Putamen (tissue), 1 donor: ENCODE measurements at regions not wholly inside any gene's neighbourhood (a gene's known extent, or its start where the extent isn't known, plus 50 kb on each side); places are given as distances from the start of the nearest gene placed in this dataset.
"Not testable (repeated sequence)": the region's sequence is repeated elsewhere in the genome, so short reads cannot be mapped to it uniquely, and the experiment has no call there.

Experiments
- DNase-seq: peaks from one replicate; pipeline ENCODE4 v3.0.0-alpha.2; 2016; ENCODE audit warnings: low spot score

DNA sequence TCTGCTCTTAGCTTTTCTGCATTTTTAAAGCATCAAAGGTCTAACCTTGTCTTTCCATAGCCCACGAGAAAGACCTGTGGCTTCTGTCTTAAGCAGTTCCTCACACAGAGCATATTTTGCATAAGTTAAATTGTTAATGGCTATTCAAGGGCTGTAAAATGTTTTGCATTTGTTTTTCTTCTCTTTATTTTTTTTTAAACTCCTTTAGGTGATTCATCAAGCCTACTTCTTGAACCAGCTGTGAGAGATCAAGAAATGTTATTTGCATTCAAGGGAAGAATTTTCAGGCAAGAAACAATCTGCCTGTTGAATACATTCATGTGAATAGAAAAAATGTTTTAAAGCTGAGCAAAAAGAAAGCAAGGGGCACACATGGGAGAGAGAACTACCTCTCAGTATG, 423.8 kb upstream of the FRG1 start:
- DNase-seq = no peak

DNA sequence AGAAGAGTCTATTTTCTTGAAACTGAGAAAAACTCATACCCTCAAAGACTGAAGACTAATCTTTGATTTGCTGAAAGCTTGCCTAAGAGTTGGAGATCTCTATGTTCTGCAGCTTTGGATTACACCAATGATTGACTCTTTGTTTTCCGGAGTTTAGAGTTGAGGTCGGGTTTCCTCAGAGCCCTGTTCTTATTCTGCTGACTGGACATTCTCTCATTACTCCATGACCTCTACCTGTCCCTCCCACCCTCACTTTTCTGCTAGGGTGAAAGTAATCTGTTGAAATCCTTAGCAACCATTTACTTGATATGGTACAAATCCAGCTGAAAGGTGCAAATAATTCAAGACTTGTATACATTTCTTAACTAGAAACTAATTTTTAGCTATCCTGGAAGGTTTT, 421.5 kb upstream of the FRG1 start:
- DNase-seq = no peak

DNA sequence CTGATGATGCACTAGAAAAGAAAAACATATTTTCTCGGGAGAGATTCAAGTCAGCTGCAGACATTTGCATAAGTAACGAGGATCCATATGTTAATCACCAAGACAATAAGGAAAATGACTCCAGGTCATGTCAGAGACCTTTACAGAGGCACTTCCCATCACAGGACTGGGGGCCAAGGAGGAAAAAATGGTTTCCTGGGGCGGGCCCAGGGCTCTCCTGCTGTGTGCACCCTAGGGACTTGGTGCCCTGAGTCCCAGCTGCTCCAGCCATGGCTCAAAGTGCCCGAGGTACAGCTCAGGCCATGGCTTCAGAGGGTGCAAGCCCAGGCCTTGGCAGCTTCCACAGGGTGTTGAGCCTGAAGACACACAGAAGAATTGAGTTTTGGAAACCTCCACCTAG, 415.4 kb upstream of the FRG1 start:
- no peak for DNase-seq

DNA sequence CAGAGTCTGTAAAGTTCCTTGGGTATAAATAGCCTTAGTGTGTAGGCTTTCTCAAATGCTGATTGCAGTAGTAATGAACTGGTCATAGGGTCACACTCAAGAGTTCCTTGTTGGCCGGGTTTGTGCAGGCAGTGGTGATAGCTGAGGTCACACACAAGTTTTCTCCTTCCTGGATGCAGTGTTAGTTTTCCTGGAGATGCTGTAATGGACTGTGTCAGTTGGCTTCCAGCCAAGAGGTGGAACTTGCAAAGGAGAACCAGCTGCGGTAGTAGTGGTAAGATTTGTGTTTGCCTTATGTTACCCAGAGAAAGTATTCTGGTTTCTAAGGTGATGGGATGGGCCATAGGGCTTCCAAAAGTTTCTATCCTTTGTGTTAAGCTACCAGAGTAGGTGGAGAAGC, 409.8 kb upstream of the FRG1 start:
- no peak for DNase-seq

DNA sequence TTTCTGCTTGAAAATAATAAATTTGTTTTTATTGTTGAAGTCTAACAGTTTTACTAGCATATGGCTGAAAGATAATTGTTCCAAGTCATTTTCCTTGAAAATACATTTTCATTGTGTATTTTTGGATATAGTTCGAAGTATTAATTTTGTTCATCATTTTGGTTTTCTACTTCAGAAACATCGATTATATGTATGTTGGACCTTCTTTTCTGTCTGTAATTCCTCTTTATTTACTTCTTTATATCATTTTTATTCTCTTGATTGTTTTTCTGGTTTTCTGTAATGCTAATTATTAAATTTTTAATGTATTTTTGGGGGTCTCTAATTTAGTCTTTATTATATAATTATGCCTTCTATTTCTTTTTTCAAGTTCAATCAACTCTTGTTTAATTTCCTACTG, 407.1 kb upstream of the FRG1 start:
- no peak for DNase-seq

DNA sequence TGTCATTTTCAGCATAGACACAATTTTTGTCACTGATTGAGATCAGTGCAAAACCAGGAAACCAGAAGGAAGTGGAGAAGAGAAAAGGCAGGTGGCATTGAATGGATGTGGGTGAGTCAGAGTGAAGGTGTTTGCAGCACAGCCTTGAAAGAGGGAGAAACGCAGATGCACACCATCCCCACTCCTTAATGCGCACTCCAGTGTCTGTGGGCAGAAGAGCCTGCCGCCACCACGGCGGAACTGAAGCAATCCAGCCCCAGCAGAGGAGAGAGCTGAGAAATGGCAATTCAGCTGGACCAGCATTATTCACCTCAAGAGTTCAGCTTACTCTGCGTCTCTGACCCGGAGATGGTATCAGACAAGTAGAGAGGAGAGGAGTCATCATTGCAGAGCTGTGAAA, 393.1 kb upstream of the FRG1 start:
- no peak for DNase-seq

DNA sequence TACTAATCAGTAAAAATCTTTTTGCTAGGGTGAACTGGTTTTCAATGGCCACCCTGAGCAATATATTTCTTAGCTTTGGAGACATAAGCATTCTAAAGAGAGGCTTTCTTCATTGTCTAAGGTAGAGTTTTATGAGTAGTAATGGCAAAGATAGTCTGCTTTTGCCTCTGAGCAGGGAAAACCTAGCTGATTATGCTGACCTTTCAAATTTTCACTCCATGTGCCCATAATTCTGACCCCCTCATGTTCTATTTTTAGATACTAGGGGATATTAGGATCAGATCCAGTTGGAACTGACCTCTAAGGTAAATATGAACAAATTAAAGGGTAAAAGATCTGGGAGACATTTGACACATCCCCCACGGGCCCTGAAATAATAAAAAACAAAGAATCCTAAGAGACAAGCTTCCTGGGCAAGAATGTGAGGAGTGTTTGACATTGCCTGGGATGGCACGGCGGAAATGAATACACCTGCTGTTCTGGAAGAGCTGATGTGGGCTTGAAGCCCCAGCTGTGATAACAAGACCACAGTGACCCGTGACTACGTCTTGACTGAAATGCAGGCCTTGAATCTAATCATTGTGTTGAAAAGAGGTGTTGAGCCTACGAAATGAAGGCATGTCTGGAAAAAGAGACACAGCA, 392.1 kb upstream of the FRG1 start:
- DNase-seq = no peak

DNA sequence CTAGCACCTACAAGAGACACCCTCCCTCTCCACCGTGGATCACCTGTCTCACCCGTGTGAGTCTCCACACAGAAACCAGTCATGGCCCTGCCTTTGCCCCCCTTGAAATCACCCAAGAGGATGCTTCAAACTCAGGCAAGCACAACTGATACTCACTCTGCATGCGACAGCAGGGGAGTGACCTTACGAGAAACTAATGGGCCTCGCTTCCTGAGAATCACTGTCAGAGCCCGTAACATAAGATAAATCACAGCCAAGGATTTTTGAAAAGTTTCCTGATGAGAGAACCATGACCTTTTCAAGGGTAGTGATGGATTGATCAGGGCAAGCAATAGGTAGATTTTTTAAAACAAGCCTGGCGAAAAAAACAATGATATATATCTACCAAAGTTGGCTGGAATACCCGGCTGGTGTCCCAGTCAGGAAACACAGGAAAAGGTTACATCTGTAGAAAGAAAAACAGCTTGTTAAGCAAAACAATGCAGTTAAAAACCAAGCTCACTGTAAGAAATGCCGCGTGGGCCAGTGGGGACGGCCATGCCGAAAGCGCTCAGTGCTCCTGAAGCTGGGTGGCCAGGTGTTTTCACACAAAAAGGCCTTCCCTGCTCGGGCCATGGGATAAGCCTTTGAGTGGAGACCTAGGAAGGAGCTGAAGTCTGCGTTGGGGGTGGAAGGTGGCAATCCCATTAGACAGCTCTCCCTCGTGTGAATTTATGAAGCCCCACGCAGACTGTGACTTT, 388.6 kb upstream of the FRG1 start:
- DNase-seq = not testable (repeated sequence)

DNA sequence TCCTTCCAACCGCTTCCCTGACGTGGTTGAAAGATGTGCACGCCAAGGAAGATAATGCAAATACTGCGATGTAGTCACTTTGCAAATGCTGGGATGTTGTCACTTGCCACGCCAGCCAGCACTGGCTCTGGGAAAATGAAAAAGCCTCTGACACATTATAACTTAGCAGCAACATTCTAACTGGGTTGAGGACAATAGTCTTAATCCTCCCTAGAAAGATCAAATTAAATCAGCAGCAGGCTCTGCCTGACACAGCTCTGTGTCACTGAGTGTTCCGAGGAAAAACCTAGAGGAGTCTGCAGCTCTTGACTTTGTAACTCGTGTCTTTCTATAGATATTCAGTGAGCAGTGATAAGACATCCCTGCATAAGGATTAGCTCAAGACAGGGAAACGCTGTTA, 380.1 kb upstream of the FRG1 start:
- not testable (repeated sequence) for DNase-seq

DNA sequence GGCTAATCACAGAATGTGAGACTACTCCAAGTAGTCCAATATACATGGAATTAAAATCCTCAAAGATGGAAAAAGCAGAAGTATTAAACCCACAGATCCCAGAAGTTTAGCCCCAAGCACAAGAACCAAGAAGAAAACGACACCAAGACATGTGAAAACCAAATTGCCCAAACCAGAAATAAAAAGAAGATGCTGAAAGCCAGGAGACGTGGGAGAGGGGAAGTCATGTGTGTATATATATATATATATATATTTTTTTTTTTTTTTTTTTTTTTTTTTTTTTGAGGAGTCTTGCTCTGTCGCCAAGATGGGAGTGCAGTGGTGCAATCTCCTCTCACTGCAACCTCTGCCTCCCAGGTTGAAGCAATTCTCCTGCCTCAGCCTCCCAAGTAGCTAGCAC, 376.9 kb upstream of the FRG1 start:
- not testable (repeated sequence) for DNase-seq

DNA sequence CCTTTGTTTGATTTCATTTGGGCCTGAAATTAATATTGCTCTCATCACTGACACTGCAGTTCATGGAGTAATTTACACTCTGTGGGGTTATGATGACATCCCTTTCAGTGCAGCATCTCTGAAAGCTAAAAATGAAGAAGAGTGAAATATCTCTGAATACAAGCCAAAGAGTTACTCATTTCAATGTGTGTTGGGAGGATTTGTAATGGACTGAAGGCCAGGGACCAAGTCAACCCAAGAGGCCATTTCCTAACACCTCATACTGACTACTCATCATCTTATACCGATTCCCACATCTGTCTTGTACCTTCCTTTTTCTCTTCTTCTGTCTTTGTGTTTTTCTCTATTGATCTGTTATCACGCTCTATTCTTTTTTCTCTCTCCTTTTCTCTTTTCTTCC, 374.4 kb upstream of the FRG1 start:
- DNase-seq = not testable (repeated sequence)

DNA sequence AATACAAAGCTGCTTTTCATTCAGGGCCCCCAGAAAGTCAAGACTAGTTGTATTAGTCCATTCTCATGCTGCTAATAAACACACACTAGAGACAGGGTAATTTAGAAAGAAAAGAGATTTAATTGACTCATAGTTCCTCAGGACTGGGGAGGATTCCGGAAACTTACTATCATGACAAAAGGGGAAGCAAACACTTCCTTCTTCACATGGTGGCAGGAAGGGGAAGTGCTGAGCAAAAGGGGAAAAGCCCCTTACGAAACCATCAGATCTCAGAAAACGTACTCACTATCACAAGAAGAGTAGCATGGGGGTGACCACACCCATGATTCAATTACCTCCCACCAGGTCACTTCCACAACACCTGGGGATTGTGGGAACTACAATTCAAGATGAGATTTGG, 373.8 kb upstream of the FRG1 start:
- not testable (repeated sequence) for DNase-seq

DNA sequence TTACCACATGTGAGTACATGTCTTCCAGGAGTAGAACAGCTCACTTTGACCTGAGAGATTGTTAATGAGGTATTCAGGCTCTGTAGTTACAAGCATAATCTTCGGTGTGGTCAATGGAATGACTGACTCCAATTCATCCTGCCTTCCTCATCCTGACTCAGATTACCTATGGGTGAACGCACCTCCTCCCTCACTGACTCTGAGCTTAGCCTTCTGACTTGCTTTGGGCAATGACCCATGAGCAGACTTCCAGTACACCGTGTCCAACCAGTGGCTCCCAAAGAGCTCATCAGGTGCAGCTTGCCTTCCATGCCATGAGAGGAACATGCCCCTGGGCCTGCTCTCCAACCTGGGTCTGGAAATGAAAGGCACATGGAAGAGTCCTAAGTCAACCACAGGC, 361.0 kb upstream of the FRG1 start:
- DNase-seq = not testable (repeated sequence)

DNA sequence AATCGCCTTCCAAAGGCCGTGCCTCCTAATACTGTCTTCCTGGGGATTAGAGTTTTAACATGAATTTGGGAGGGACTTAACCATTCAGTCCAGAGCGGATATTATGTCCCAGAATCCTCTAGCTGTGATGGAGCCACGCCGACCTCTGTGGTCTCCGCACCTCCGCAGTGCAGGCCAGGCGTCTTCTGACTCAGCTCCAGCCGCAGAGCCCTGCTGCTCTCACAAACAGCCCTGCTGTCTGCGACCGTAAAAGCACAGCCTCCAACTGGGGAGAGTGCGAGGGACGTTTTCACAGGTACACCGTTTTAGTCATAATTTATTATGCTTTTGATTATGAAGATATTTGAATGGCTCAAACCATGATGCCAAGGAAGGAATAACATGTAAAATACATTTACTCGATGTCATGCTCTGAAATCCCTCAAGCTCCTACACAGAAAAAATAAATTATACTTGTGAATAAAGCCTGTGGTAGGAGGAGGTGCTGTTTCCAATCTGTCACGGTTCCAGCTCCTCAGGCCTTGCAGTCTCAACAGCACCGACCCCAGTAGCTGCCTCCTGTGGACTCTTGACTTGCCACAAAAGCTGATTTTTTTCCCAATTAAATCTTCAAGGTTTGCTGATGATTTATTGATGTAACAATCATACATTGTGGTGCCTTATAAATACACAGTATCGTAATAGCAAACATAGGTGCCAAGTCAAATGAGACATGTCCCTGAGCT, 353.6 kb upstream of the FRG1 start:
- not testable (repeated sequence) for DNase-seq

DNA sequence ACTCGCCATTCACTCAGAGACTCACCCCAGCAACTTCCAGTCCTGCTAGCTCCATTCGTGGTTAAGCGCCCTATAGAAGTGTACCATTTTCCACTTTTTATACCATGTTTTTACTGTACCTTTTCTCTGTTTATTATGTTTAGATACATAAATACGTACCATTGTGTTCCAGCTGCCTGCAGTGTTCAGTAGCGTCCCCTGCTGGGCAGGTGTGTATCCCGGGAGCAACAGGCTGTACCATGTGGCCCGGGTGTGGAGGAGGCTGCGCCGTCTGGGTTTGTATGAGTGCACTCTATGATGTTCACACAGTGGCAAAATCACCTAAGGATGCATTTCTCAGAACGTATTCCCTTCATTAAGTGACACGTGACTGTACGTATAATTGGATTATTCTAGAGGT, 351.5 kb upstream of the FRG1 start:
- DNase-seq = not testable (repeated sequence)

DNA sequence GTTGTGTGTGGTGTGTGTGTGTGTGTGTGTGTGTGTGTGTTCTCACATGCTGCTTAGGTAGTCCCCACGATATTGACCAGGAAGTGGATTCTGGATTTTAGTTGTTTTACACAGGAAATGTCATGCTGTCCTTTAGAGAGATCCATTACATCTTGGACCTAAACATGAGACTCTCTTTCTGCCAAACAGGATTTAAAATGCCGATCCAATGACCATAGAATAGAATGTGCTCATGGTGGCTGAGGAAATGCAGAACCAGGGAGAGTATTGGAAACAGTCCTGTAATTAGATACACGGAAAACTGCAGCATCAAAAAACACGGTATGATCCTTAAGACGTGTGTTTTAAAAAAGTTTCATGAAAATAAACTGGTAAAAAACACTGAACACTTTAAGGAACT, 347.8 kb upstream of the FRG1 start:
- no peak for DNase-seq

DNA sequence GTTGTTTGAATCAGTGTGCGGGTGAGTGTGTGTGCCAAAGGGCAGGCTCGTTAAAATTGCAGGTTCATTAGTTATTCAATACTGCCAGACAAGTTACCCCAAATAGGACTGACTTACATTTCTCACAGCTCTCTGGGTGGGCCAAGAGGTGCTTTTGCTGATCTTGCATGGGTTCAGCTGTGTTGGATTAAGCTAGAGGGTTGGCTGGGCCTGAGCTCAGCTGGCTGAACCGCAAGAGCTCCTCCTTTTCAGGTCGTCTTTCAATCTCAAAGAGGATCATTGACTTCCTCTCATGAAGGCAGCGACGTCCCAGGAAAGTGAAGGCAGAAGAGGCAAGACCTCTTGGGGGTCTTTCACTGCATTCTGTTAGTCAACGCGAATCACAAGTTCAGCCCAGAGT, 343.3 kb upstream of the FRG1 start:
- no peak for DNase-seq

DNA sequence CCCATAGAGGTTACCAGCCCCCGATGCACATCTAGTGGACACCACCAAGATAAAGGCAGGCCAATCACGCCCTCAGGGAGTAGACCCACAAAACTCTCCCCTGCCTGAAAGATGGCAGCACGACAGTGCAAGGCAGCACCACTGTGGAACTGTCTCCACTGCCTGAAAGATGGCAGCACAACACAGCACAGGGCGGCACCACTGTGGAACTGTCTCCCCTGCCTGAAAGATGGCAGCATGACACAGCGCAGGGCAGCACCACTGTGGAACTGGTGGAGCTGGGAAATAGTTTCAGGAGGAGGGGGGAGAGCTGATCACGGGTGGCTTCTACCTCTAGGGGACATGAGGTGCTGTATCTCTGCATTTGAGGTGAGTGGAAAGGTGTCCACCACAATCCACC, 340.4 kb upstream of the FRG1 start:
- no peak for DNase-seq

DNA sequence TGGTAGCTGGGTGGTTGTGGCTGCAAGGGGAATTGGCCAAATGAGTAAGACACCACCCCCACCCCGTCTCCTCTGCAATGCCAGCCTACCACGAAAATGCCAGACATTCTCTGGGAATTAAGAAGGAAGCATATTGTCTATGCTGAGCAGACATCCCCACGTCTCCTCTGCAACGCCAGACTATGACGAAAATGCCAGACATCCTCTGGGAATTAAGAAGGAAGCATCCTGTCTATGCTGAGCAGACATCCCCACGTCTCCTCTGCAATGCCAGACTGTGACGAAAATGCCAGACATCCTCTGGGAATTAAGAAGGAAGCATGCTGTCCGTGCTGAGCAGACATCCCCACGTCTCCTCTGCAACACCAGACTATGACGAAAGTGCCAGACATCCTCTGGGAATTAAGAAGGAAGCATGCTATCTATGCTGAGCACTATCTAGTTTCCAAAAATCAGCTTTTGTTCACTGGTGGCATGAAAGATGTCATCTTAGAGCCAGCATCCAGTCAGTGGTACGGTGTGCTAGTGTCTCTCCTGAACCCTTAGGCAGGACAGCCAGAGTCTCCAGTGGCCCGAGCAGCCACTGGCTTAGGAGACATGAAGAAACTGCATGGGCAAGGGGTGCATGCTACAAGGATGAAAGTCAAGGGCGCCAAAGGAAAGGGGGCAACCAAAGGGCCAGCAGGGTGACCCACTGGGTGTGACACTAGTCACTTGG, 339.8 kb upstream of the FRG1 start:
- no peak for DNase-seq

DNA sequence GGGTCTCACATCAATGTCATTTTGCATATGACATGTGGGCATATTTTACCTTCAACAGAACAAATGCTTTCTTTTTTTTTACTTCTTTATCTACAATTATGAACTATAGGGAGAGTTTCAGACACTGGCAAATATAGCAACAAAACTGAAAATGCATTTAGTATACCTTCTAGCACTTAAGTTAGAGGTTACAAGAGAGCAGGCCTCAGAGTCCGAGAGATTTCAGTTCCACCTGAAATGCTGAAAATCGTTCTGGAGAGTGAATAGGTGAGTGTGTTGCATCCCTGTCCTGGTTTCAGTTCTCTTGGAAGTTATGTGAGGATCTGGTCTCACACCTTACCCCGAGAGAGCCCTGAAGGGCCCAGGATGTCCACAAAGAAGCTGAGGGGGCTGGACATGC, 337.8 kb upstream of the FRG1 start:
- DNase-seq = not testable (repeated sequence)

DNA sequence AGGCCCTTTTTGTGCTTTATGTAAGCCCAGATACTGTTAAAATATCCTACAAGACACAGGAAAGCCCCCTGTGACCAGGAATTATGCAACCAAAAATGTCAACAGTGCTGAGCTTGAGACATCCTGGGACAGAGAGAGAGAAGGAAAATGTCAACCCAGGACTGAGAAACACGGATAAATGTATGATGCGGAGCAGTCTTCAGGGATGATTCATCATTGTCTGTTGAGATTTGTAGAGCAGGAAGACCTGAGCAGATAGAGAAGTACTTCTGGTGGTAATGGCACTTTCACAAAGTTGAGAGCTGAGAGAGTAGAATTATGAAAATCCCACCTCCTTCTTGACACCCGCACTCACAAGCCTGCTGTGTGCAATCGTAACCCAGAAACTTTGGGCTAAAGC, 330.1 kb upstream of the FRG1 start:
- not testable (repeated sequence) for DNase-seq

DNA sequence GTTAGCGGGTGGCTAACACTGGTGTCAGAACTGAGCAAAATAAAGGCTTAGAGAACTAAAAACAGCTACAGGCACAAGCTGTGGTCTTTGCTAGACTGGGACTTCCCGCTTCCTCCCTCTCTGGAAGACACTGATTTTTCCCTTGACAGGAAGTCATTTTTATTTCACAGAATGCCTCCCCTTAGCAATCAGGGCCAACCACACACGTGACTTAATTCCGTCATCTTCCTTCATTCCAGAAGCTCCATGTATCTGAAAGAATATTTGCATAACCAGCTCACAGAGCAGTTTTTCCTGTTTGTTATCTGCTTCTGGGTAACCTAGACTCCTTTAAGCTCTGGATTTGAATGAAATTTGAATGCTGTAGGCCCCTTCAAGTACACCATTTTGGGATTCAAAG, 327.5 kb upstream of the FRG1 start:
- DNase-seq = no peak

DNA sequence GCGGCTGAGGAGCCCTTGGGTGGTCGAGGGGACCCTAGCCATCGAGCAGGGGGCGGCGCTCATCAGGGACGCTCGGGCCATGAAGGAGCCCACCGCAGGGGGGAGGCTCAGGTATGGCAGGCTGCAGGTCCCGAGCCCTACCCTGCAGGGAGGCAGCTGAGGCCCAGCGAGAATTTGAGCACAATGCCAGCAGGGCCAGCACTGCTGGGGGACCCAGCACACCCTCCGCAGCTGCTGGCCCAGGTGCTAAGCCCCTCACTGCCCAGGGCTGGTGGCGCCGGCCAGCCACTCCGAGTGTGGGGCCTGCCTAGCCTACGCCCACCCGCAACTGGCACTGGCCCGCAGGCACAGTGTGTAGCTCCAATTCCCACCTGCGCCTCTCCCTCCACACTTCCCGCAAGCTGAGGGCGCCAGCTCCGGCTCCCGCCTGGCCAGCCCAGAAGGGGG, 325.4 kb upstream of the FRG1 start:
- no peak for DNase-seq
